Keratinocyte (primary cell): ENCODE measurements at regions not wholly inside any gene's neighbourhood (a gene's known extent, or its start where the extent isn't known, plus 50 kb on each side); places are given as distances from the start of the nearest gene placed in this dataset.

Experiments
- DNase-seq: peaks from one replicate; pipeline ENCODE4 v3.0.0-alpha.2; 2011; ENCODE audit warnings: low read depth, missing footprints, low spot score
- FAIRE-seq: peaks from 2 replicates; lab custom pipeline; 2011; peaks lifted over from hg19 to GRCh38; lab: Jason Lieb, UNC
- H2AFZ ChIP-seq: 2 replicates; pipeline ENCODE4 v1.6.0; 2012; ENCODE audit warnings: low read length, control low read depth, inconsistent platforms; ENCODE audit not compliant: control insufficient read depth
- H3K27ac ChIP-seq: 2 replicates; pipeline ENCODE4 v1.5.1; 2011; ENCODE audit warnings: low read length; ENCODE audit not compliant: control insufficient read depth, insufficient read depth
- H3K27me3 ChIP-seq: 3 replicates; pipeline ENCODE4 v1.6.0; 2011; ENCODE audit warnings: low read length; ENCODE audit not compliant: control insufficient read depth, insufficient read depth; ENCODE audit errors: extremely low read depth
- H3K36me3 ChIP-seq, 2 experiments: 2 replicates in 1 of 2; 3 replicates in 1 of 2; pipeline ENCODE4 v1.5.1; 2011; ENCODE audit warnings: low read length in 2 of 2, mild to moderate bottlenecking in 1 of 2; ENCODE audit not compliant: control insufficient read depth in 2 of 2, insufficient read depth in 2 of 2; ENCODE audit errors: extremely low read depth in 1 of 2
- H3K4me1 ChIP-seq: 3 replicates; pipeline ENCODE4 v1.5.1; 2011; ENCODE audit warnings: low read length; ENCODE audit not compliant: control insufficient read depth, insufficient read depth; ENCODE audit errors: extremely low read depth
- H3K4me2 ChIP-seq: 3 replicates; pipeline ENCODE4 v1.6.0; 2011; ENCODE audit warnings: low read depth, low read length; ENCODE audit not compliant: control insufficient read depth, insufficient read depth; ENCODE audit errors: extremely low read depth
- H3K4me3 ChIP-seq, 3 experiments: fragments of 200-600 bp in 1 of 3; sonication (generic) in 1 of 3; 2 replicates in 2 of 3; 3 replicates in 1 of 3; pipeline ENCODE4 v1.5.1; 2011 to 2016; ENCODE audit warnings: low read length in 3 of 3, mild to moderate bottlenecking in 3 of 3, control low read depth in 2 of 3, inconsistent platforms in 1 of 3, low read depth in 1 of 3, mixed read lengths in 1 of 3, mixed run types in 1 of 3, moderate library complexity in 1 of 3; ENCODE audit not compliant: control insufficient read depth in 2 of 3, insufficient read depth in 2 of 3; ENCODE audit errors: extremely low read depth in 1 of 3
- H3K79me2 ChIP-seq: 2 replicates; pipeline ENCODE4 v1.6.0; 2012; ENCODE audit warnings: low read length; ENCODE audit not compliant: control insufficient read depth, insufficient read depth
- H3K9ac ChIP-seq: 3 replicates; pipeline ENCODE4 v1.6.0; 2011; ENCODE audit warnings: low read length; ENCODE audit not compliant: control insufficient read depth, insufficient read depth; ENCODE audit errors: extremely low read depth
- H3K9me1 ChIP-seq: 3 replicates; pipeline ENCODE4 v1.6.0; 2011; ENCODE audit warnings: low read length; ENCODE audit not compliant: control insufficient read depth, insufficient read depth; ENCODE audit errors: extremely low read depth
- H3K9me3 ChIP-seq: 2 replicates; pipeline ENCODE4 v1.5.1; 2012; ENCODE audit warnings: low read depth, low read length; ENCODE audit not compliant: control insufficient read depth
- H4K20me1 ChIP-seq: 3 replicates; pipeline ENCODE4 v1.6.0; 2011; ENCODE audit warnings: low read length; ENCODE audit not compliant: control insufficient read depth, insufficient read depth; ENCODE audit errors: extremely low read depth
- EZH2 ChIP-seq: IDR thresholded peaks from one replicate; pipeline ENCODE4 v1.6.1; 2012; ENCODE audit warnings: inconsistent platforms, mild to moderate bottlenecking, low read length, moderate library complexity
- dilution Hi-C: fragments of 300-500 bp; cut with MboI; formaldehyde crosslinking; loops from one replicate; pipeline ENCODE4 v1.7.0; 2020; ENCODE audit warnings: low sequenced_read_pairs; ENCODE audit not compliant: extremely low pct_ligation_motif_present
- TF ChIP-seq, protein P1 (sequence below), 3 experiments: IDR thresholded peaks in 1 of 3; conservative IDR thresholded peaks in 1 of 3; optimal IDR thresholded peaks in 1 of 3; 2 replicates in 2 of 3; 3 replicates in 1 of 3; pipeline versions ENCODE3 to v1.5.1; 2011; ENCODE audit warnings: low read length in 3 of 3, mild to moderate bottlenecking in 3 of 3, moderate library complexity in 2 of 3, control low read depth in 1 of 3, inconsistent platforms in 1 of 3; ENCODE audit not compliant: insufficient read depth in 2 of 3; ENCODE audit errors: extremely low read depth in 1 of 3

GRCh38 chrX:151081016-151081415, 95.4 kb upstream of the GPR50 start:
- Histone ChIP-seq H4K20me1 (no peaks in the 10 kb centered on the region), H3K9me3 (no peaks in the 10 kb centered on the region), H3K79me2 (no peaks in the 10 kb centered on the region), H3K9me1 (no peaks in the 10 kb centered on the region), H3K4me3 (no peak overlapping the region), H3K9ac (no peak overlapping the region), H3K27me3 (no peaks in the 10 kb centered on the region), H3K4me2 (no peak overlapping the region), H2AFZ (no peak overlapping the region), H3K27ac (no peak overlapping the region), H3K4me1 (no peaks in the 10 kb centered on the region), H3K36me3 (no peaks in the 10 kb centered on the region)
- DNase-seq, result no peak
- TF ChIP-seq, protein P1, sequence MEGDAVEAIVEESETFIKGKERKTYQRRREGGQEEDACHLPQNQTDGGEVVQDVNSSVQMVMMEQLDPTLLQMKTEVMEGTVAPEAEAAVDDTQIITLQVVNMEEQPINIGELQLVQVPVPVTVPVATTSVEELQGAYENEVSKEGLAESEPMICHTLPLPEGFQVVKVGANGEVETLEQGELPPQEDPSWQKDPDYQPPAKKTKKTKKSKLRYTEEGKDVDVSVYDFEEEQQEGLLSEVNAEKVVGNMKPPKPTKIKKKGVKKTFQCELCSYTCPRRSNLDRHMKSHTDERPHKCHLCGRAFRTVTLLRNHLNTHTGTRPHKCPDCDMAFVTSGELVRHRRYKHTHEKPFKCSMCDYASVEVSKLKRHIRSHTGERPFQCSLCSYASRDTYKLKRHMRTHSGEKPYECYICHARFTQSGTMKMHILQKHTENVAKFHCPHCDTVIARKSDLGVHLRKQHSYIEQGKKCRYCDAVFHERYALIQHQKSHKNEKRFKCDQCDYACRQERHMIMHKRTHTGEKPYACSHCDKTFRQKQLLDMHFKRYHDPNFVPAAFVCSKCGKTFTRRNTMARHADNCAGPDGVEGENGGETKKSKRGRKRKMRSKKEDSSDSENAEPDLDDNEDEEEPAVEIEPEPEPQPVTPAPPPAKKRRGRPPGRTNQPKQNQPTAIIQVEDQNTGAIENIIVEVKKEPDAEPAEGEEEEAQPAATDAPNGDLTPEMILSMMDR (optimal IDR thresholded peaks at IDR 0.05 in 1 of 3, IDR thresholded peaks at IDR 0.05 in 1 of 3, conservative IDR thresholded peaks at IDR 0.05 in 1 of 3; ENCODE audit: extremely low read depth in 1 of 3, insufficient read depth in 2 of 3, low read length in 3 of 3), result no peak
- TF ChIP-seq EZH2, result no peak
- FAIRE-seq, result no peak
- dilution Hi-C loops, result no loop called here

DNA sequence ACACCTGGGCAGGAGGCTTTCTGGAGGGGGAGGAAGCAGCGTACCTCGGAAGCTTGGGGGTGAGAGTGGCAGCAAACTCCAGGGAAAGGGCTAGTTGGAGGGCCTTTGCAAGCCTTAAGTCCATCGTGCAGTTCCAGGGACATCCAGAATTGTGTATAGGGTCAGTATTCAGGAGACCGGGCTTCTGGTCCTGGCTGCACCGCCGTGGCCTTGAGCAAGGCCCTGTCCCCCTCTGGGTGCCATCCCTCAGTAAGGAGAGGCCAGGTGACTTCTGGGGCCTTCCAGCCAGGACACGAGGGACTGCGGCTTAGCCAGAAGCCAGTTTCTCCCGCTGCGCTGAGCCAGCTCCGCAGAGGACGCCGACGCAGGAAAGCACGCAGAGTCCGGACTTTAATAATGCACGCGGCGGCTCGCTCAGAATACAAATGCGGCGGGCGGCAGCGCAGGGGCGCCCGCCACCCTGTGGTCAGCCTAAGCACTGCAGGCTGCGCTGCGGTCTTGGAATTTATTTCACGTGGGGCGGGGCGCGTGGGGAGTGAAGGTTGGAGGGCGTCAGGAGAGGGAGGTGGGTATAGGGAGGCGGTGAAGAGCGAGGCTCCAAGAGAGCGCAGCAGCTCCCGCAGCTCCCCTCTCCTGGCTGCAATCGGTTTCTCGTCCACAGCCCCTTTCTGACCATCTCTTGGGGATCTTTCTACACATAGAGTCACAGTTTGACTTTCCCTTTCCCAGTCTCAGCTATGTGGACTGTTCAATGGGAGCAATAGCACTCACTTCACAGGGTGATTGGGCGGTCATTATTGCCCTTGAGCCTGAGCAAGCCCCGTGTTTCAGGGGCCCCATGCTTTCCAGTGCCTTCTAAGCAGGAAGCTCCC, 94.1 kb upstream of the GPR50 start:
- no peak overlapping the region for H3K4me2 ChIP-seq
- no peaks in the 10 kb centered on the region for H4K20me1 ChIP-seq
- no peak for DNase-seq
- no peak for FAIRE-seq
- TF ChIP-seq, protein P1 (optimal IDR thresholded peaks at IDR 0.05 in 1 of 3, IDR thresholded peaks at IDR 0.05 in 1 of 3, conservative IDR thresholded peaks at IDR 0.05 in 1 of 3; ENCODE audit: extremely low read depth in 1 of 3, insufficient read depth in 2 of 3, low read length in 3 of 3), result peak; percentile 64 to 94 (median 83)
- TF ChIP-seq EZH2, result no peak
- no peak overlapping the region for H3K27ac ChIP-seq
- dilution Hi-C loops, result no loop called here
- H3K36me3 ChIP-seq, result no peaks in the 10 kb centered on the region
- H3K27me3 ChIP-seq, result no peaks in the 10 kb centered on the region
- no peaks in the 10 kb centered on the region for H3K4me1 ChIP-seq
- peak overlapping the region; percentile 68 for H2AFZ ChIP-seq
- no peak overlapping the region for H3K4me3 ChIP-seq
- H3K9ac ChIP-seq, result no peak overlapping the region
- H3K79me2 ChIP-seq, result no peaks in the 10 kb centered on the region
- no peaks in the 10 kb centered on the region for H3K9me3 ChIP-seq
- H3K9me1 ChIP-seq, result no peaks in the 10 kb centered on the region
